ENCODE measurements at regions not wholly inside any gene's neighbourhood (a gene's known extent, or its start where the extent isn't known, plus 50 kb on each side); places are given as distances from the start of the nearest gene placed in this dataset.

GRCh38 chr11:70808686-70809375, 410.5 kb downstream of the CTTN start:
- ATAC-seq (no peak), DNase-seq (peak in 1 of 3 donors; percentile 43)
- no peak for TF ChIP-seq CTCF (IDR thresholded peaks at IDR 0.05)
- TF ChIP-seq POLR2A (IDR thresholded peaks at IDR 0.05), result no peak
- no peak overlapping the region for H3K27ac ChIP-seq
- intact Hi-C loops (cut with DNase I), result no loop called here
- H3K4me1 ChIP-seq, result no peaks in the 10 kb centered on the region
- H3K36me3 ChIP-seq, result no peaks in the 10 kb centered on the region
- 93% methylated on average over 9 of the region's 21 CpGs for WGBS (ENCODE audit: insufficient coverage, low coverage, low lambda C conversion rate, missing lambda C conversion rate)
- no peaks in the 10 kb centered on the region for H3K9me3 ChIP-seq
- no peak overlapping the region for H3K4me3 ChIP-seq
- H3K27me3 ChIP-seq, result no peaks in the 10 kb centered on the region

GRCh38 chr11:70810133-70810532, 411.8 kb downstream of the CTTN start:
- Histone ChIP-seq H3K27me3 (no peaks in the 10 kb centered on the region), H3K4me3 (no peak overlapping the region), H3K9me3 (no peaks in the 10 kb centered on the region), H3K27ac (no peak overlapping the region), H3K4me1 (no peaks in the 10 kb centered on the region), H3K36me3 (no peaks in the 10 kb centered on the region)
- intact Hi-C loops (cut with DNase I), result no loop called here
- DNase-seq (no peak), ATAC-seq (no peak)
- TF ChIP-seq POLR2A (IDR thresholded peaks at IDR 0.05), result no peak
- no peak for TF ChIP-seq CTCF (IDR thresholded peaks at IDR 0.05)
- 100% methylated on average over 1 of the region's 9 CpGs for WGBS (ENCODE audit: insufficient coverage, low coverage, low lambda C conversion rate, missing lambda C conversion rate)

GRCh38 chr11:70810681-70811080, 412.4 kb downstream of the CTTN start:
- TF ChIP-seq POLR2A (IDR thresholded peaks at IDR 0.05) (no peak), CTCF (IDR thresholded peaks at IDR 0.05) (no peak)

GRCh38 chr11:70811483-70811882, 413.2 kb downstream of the CTTN start:
- Histone ChIP-seq H3K27ac (no peak overlapping the region), H3K9me3 (no peaks in the 10 kb centered on the region), H3K4me1 (no peaks in the 10 kb centered on the region), H3K36me3 (no peaks in the 10 kb centered on the region), H3K4me3 (no peak overlapping the region), H3K27me3 (no peaks in the 10 kb centered on the region)
- ATAC-seq (no peak), DNase-seq (no peak)
- intact Hi-C loops (cut with DNase I), result no loop called here
- TF ChIP-seq CTCF (IDR thresholded peaks at IDR 0.05) (no peak), POLR2A (IDR thresholded peaks at IDR 0.05) (no peak)
- WGBS (ENCODE audit: insufficient coverage, low coverage, low lambda C conversion rate, missing lambda C conversion rate), result 89% methylated on average over 1 of the region's 1 CpG

More at GRCh38 chr11:70810681-70811080, 412.4 kb downstream of the CTTN start:
- Histone ChIP-seq H3K27ac (no peak overlapping the region), H3K4me3 (no peak overlapping the region), H3K9me3 (no peaks in the 10 kb centered on the region), H3K4me1 (no peaks in the 10 kb centered on the region), H3K36me3 (no peaks in the 10 kb centered on the region), H3K27me3 (no peaks in the 10 kb centered on the region)
- intact Hi-C loops (cut with DNase I), result no loop called here
- DNase-seq (no peak), ATAC-seq (no peak)
- WGBS (ENCODE audit: insufficient coverage, low coverage, low lambda C conversion rate, missing lambda C conversion rate), result 71% methylated on average over 2 of the region's 8 CpGs
